ENCODE measurements at regions not wholly inside any gene's neighbourhood (a gene's known extent, or its start where the extent isn't known, plus 50 kb on each side); places are given as distances from the start of the nearest gene placed in this dataset.

DNA sequence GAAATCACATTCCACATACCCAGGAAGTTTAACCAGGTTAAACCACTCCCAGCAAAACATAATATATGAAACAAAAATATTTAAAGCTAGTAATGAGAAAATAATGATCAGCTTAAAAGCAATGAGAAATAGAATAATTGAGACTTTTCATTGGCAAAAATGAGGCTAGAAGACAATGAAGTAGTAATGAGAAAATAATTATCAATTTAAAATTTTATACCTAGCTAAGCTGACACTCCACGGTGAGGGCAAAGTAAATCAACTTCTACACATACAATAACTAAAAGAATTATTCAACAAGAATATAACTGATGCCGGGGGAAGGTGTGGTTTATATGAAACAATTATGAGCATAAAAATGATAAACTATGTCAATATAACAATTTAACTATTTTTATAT, 82.2 kb upstream of the TES start:
- Histone ChIP-seq H3K4me1 (no peaks in the 10 kb centered on the region), H3K27me3 (no peaks in the 10 kb centered on the region), H3K36me3 (no peaks in the 10 kb centered on the region), H3K27ac (no peak overlapping the region), H3K9me3 (no peaks in the 10 kb centered on the region), H3K4me3 (no peak overlapping the region)
- intact Hi-C loops (cut with DNase I), result no loop called here
- TF ChIP-seq POLR2AphosphoS5 (IDR thresholded peaks at IDR 0.05; ENCODE audit: insufficient read depth in 1 of 2, low read depth in 1 of 2), result no peak
- TF ChIP-seq, protein P1, sequence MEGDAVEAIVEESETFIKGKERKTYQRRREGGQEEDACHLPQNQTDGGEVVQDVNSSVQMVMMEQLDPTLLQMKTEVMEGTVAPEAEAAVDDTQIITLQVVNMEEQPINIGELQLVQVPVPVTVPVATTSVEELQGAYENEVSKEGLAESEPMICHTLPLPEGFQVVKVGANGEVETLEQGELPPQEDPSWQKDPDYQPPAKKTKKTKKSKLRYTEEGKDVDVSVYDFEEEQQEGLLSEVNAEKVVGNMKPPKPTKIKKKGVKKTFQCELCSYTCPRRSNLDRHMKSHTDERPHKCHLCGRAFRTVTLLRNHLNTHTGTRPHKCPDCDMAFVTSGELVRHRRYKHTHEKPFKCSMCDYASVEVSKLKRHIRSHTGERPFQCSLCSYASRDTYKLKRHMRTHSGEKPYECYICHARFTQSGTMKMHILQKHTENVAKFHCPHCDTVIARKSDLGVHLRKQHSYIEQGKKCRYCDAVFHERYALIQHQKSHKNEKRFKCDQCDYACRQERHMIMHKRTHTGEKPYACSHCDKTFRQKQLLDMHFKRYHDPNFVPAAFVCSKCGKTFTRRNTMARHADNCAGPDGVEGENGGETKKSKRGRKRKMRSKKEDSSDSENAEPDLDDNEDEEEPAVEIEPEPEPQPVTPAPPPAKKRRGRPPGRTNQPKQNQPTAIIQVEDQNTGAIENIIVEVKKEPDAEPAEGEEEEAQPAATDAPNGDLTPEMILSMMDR (IDR thresholded peaks at IDR 0.05), result no peak
- no peak for TF ChIP-seq POLR2A (IDR thresholded peaks at IDR 0.05)
- no peak for DNase-seq (ENCODE audit: extremely low spot score in 2 of 2)

DNA sequence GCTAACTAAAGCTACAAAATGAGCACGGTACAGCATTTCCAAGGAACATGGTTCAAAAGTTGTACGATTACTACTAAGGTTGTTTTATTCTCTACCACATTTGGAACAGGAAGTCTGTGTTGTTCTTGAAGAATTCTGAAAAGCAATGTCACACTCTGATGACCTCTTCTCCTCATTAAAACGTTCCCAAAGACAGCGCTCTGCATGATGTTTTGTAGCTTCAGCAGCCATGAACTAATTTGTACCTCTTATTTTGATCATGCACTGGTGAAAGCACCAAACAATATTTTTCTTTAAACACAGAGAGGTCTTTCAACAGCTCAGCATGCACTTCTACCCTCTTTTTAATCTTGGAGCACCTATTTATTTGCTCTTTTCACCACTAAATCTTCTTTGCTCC, 75.0 kb upstream of the TES start:
- no peaks in the 10 kb centered on the region for H3K9me3 ChIP-seq
- H3K36me3 ChIP-seq, result no peaks in the 10 kb centered on the region
- no peaks in the 10 kb centered on the region for H3K4me1 ChIP-seq
- DNase-seq (ENCODE audit: extremely low spot score in 2 of 2), result no peak
- no peak overlapping the region for H3K27ac ChIP-seq
- TF ChIP-seq, protein P1 (IDR thresholded peaks at IDR 0.05), result no peak
- no peak overlapping the region for H3K4me3 ChIP-seq
- intact Hi-C loops (cut with DNase I), result no loop called here
- no peaks in the 10 kb centered on the region for H3K27me3 ChIP-seq

DNA sequence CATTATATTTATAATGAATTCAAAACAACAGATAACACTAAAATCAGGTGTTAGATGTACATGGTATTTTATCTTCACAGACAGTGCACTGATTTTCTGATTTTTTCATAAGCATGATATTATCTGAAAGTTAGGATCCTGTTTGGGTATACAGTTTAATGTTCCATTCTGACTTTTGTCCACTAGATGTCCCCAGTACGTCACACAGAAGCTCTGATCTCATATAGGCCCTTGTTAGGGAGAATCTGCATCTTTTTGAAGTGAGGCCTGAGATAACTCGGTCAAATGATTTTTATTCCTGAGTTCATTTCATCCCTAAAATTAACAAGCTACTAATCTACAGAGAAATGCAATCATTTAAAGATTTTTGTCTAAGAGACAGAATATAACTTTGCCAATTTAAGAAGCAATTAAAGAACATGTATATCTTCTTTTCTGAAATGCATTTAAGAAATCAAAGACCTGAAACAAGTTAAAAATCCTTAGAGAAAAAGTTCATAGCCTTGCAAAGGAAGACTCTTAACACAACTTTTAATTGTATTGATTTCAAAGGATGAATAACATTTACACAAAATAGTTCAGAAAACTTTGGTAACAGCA, 72.0 kb upstream of the TES start:
- Histone ChIP-seq H3K36me3 (no peaks in the 10 kb centered on the region), H3K27me3 (no peaks in the 10 kb centered on the region), H3K4me3 (no peak overlapping the region), H3K9me3 (no peaks in the 10 kb centered on the region), H3K4me1 (no peaks in the 10 kb centered on the region), H3K27ac (no peak overlapping the region)
- intact Hi-C loops (cut with DNase I), result no loop called here
- TF ChIP-seq POLR2AphosphoS5 (IDR thresholded peaks at IDR 0.05; ENCODE audit: insufficient read depth in 1 of 2, low read depth in 1 of 2) (no peak), POLR2A (IDR thresholded peaks at IDR 0.05) (no peak)
- TF ChIP-seq, protein P1 (IDR thresholded peaks at IDR 0.05), result peak in 2 of 3 experiments; percentile 10 to 62
- no peak for DNase-seq (ENCODE audit: extremely low spot score in 2 of 2)

DNA sequence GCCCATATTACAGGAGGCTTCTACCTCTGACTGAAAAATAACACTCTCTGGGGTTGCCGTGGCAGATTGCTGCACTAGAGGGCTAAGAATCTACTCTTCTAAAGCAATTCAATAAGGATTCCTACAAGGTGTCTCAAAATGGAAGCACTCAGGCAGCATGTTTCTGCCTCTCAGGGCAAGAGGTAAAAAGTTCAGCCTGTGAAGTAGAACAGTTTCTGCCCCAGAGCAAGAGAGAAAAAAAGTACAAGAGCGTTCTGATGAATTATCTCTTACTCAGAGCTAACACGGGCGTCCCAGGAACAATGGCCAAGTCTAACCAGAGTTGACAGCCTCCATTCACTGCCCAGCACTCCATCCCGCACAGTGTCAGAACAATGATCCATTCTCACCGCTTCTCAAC, 71.3 kb upstream of the TES start:
- no peak for DNase-seq (ENCODE audit: extremely low spot score in 2 of 2)
- no peaks in the 10 kb centered on the region for H3K9me3 ChIP-seq
- TF ChIP-seq POLR2A (IDR thresholded peaks at IDR 0.05) (no peak), POLR2AphosphoS5 (IDR thresholded peaks at IDR 0.05; ENCODE audit: insufficient read depth in 1 of 2, low read depth in 1 of 2) (no peak)
- TF ChIP-seq, protein P1 (IDR thresholded peaks at IDR 0.05), result no peak
- intact Hi-C loops (cut with DNase I), result no loop called here
- H3K4me3 ChIP-seq, result no peak overlapping the region
- H3K27ac ChIP-seq, result no peak overlapping the region
- no peaks in the 10 kb centered on the region for H3K27me3 ChIP-seq
- H3K36me3 ChIP-seq, result no peaks in the 10 kb centered on the region
- no peaks in the 10 kb centered on the region for H3K4me1 ChIP-seq

DNA sequence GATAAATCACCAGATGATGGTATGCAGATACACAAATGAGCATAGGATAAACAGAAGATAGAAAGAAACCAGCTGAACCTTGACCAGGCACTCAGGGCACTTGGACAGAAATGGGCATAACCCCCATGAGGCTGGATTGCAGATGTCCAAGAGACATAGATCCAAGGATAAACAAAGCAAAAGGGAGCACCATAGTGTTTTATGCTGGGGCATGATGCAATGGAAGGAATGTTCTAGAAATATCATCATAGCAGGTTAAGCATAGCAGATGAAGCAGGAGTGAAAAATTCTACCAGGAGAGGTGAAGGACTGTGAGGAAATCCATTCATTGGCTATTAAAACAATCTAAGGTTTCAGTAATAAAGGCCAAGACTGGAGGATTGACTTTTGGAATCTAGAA, 70.5 kb upstream of the TES start:
- Histone ChIP-seq H3K27me3 (no peaks in the 10 kb centered on the region), H3K36me3 (no peaks in the 10 kb centered on the region), H3K27ac (no peak overlapping the region), H3K4me1 (no peaks in the 10 kb centered on the region), H3K9me3 (no peaks in the 10 kb centered on the region), H3K4me3 (no peak overlapping the region)
- DNase-seq (ENCODE audit: extremely low spot score in 2 of 2), result no peak
- TF ChIP-seq POLR2A (IDR thresholded peaks at IDR 0.05) (no peak), POLR2AphosphoS5 (IDR thresholded peaks at IDR 0.05; ENCODE audit: insufficient read depth in 1 of 2, low read depth in 1 of 2) (no peak)
- TF ChIP-seq, protein P1 (IDR thresholded peaks at IDR 0.05), result no peak
- intact Hi-C loops (cut with DNase I), result no loop called here
